ENCODE measurements at regions not wholly inside any gene's neighbourhood (a gene's known extent, or its start where the extent isn't known, plus 50 kb on each side); places are given as distances from the start of the nearest gene placed in this dataset.

DNA sequence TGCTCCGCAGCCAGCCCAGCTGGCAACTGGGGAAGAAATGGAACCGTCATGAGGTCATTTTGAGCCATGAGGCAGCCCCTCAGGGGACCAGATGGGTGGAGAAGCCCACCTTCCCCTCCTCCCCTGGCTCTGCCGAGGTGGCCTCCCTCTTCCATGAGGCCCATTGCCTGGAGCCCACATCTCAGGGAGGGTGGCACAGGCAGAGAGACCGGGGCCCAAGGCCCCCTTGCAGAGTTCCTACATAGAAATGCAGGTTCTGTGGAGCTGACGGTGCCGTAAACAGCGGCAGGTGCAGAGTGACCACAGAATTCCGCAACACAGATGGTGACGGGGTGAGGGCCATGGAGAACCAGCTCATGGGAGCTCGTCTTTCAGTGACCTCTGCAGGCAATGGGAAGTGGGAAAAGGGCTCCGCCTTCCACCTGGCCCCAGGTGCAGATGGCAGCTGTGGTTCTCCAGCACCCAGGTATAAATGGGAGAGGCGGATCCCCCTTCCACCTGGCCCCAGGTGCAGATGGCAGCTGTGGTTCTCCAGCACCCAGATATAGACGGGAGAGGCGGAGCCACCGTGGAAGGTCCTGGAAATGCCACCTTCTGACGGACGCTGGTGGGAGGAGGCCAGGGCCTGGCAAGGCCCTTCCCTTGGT lies 765.4 kb downstream of the BRD1 start:
- Histone ChIP-seq H3K9me3 (ENCODE audit: control extremely low read depth in 1 of 3, control insufficient read depth in 2 of 3, insufficient read depth in 1 of 3, low read length in 2 of 3) (peaks cover 0 to 3% (median 0%) of the 10 kb centered on the region in 3 donors), H3K4me3 (ENCODE audit: control extremely low read depth in 1 of 5, extremely low read depth in 1 of 5, insufficient read depth in 1 of 5, low read depth in 2 of 5, low read length in 4 of 5) (no peak overlapping the region), H3K27me3 (replicated peaks in 1 of 4; ENCODE audit: control extremely low read depth in 1 of 4, control insufficient read depth in 3 of 4, insufficient read depth in 4 of 4, low read length in 3 of 4) (peaks cover 0 to 3% (median 1%) of the 10 kb centered on the region in 4 experiments), H2AFZ (ENCODE audit: insufficient read depth, low read depth, low read length, poor library complexity, severe bottlenecking) (no peak overlapping the region), H3K36me3 (replicated peaks in 1 of 2; ENCODE audit: control extremely low read depth in 1 of 2, control insufficient read depth in 1 of 2, extremely low read depth in 1 of 2, insufficient read depth in 2 of 2, low read length in 1 of 2) (no peaks in the 10 kb centered on the region), H3K4me1 (ENCODE audit: control insufficient read depth in 2 of 2, insufficient read depth in 2 of 2, low read length in 2 of 2) (no peaks in the 10 kb centered on the region), H3K27ac (ENCODE audit: low read length in 2 of 2) (no peak overlapping the region), H3K9ac (ENCODE audit: low read length) (no peak overlapping the region), H4K20me1 (ENCODE audit: control insufficient read depth, insufficient read depth, low read length, poor library complexity, severe bottlenecking) (no peaks in the 10 kb centered on the region), H3K79me2 (ENCODE audit: control insufficient read depth, insufficient read depth, low read length) (no peaks in the 10 kb centered on the region), H3K4me2 (replicated peaks; ENCODE audit: low read depth, low read length, poor library complexity, severe bottlenecking) (no peak overlapping the region)
- no peak overlapping the region for H3K27ac Mint-ChIP-seq
- CTCF ChIA-PET = no interaction called here
- no peak for TF ChIP-seq EZH2 (IDR thresholded peaks at IDR 0.05; ENCODE audit: borderline replicate concordance, insufficient read depth, low read depth, low read length, poor library complexity, severe bottlenecking)
- TF ChIP-seq, protein P1, sequence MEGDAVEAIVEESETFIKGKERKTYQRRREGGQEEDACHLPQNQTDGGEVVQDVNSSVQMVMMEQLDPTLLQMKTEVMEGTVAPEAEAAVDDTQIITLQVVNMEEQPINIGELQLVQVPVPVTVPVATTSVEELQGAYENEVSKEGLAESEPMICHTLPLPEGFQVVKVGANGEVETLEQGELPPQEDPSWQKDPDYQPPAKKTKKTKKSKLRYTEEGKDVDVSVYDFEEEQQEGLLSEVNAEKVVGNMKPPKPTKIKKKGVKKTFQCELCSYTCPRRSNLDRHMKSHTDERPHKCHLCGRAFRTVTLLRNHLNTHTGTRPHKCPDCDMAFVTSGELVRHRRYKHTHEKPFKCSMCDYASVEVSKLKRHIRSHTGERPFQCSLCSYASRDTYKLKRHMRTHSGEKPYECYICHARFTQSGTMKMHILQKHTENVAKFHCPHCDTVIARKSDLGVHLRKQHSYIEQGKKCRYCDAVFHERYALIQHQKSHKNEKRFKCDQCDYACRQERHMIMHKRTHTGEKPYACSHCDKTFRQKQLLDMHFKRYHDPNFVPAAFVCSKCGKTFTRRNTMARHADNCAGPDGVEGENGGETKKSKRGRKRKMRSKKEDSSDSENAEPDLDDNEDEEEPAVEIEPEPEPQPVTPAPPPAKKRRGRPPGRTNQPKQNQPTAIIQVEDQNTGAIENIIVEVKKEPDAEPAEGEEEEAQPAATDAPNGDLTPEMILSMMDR (IDR thresholded peaks at IDR 0.05) = no peak
- intact Hi-C loops (cut with micrococcal nuclease) = no loop called here
- ATAC-seq (ENCODE audit: low read depth) = no peak
- peaks cover 7% of the 10 kb centered on the region for H3K27me3 Mint-ChIP-seq
- no peaks in the 10 kb centered on the region for H3K4me1 Mint-ChIP-seq
- 77% methylated on average over 15 of the region's 17 CpGs for WGBS (ENCODE audit: insufficient coverage)
- no peak for DNase-seq
- POLR2A ChIA-PET = no interaction called here
- no peaks in the 10 kb centered on the region for H3K9me3 Mint-ChIP-seq (ENCODE audit: insufficient read depth)
- H3K4me3 Mint-ChIP-seq = no peak overlapping the region

- ATAC-seq (ENCODE audit: low read depth) = no peak
- no peak overlapping the region for H2AFZ ChIP-seq (ENCODE audit: insufficient read depth, low read depth, low read length, poor library complexity, severe bottlenecking)
- no peaks in the 10 kb centered on the region for H4K20me1 ChIP-seq (ENCODE audit: control insufficient read depth, insufficient read depth, low read length, poor library complexity, severe bottlenecking)
- DNase-seq = no peak
- ChIA-PET POLR2A (no interaction called here), CTCF (no interaction called here)
- no peaks in the 10 kb centered on the region for H3K36me3 ChIP-seq (replicated peaks in 1 of 2; ENCODE audit: control extremely low read depth in 1 of 2, control insufficient read depth in 1 of 2, extremely low read depth in 1 of 2, insufficient read depth in 2 of 2, low read length in 1 of 2)
- Mint-ChIP-seq H3K27me3 (peaks cover 3% of the 10 kb centered on the region), H3K4me3 (no peak overlapping the region), H3K9me3 (ENCODE audit: insufficient read depth) (no peaks in the 10 kb centered on the region), H3K4me1 (no peaks in the 10 kb centered on the region), H3K27ac (no peak overlapping the region)
- no peak overlapping the region for H3K9ac ChIP-seq (ENCODE audit: low read length)
- H3K27me3 ChIP-seq (replicated peaks in 1 of 4; ENCODE audit: control extremely low read depth in 1 of 4, control insufficient read depth in 3 of 4, insufficient read depth in 4 of 4, low read length in 3 of 4) = peaks cover 0 to 3% (median 0%) of the 10 kb centered on the region in 4 experiments
- peaks cover 0 to 5% (median 0%) of the 10 kb centered on the region in 3 donors for H3K9me3 ChIP-seq (ENCODE audit: control extremely low read depth in 1 of 3, control insufficient read depth in 2 of 3, insufficient read depth in 1 of 3, low read length in 2 of 3)
- TF ChIP-seq, protein P1 (IDR thresholded peaks at IDR 0.05) = no peak
- TF ChIP-seq EZH2 (IDR thresholded peaks at IDR 0.05; ENCODE audit: borderline replicate concordance, insufficient read depth, low read depth, low read length, poor library complexity, severe bottlenecking) = no peak
- intact Hi-C loops (cut with micrococcal nuclease) = no loop called here
- WGBS (ENCODE audit: insufficient coverage) = 65% methylated on average over 2 of the region's 7 CpGs
- no peak overlapping the region for H3K4me3 ChIP-seq (ENCODE audit: control extremely low read depth in 1 of 5, extremely low read depth in 1 of 5, insufficient read depth in 1 of 5, low read depth in 2 of 5, low read length in 4 of 5)
- H3K4me1 ChIP-seq (ENCODE audit: control insufficient read depth in 2 of 2, insufficient read depth in 2 of 2, low read length in 2 of 2) = no peaks in the 10 kb centered on the region
- H3K27ac ChIP-seq (ENCODE audit: low read length in 2 of 2) = no peak overlapping the region
- H3K4me2 ChIP-seq (replicated peaks; ENCODE audit: low read depth, low read length, poor library complexity, severe bottlenecking) = no peak overlapping the region
- H3K79me2 ChIP-seq (ENCODE audit: control insufficient read depth, insufficient read depth, low read length) = no peaks in the 10 kb centered on the region
Observed at GRCh38 chr22:49057910-49058309, 769.8 kb downstream of the BRD1 start.
